K562 (cell line): ENCODE measurements at regions not wholly inside any gene's neighbourhood (a gene's known extent, or its start where the extent isn't known, plus 50 kb on each side); places are given as distances from the start of the nearest gene placed in this dataset.

Experiments used
- CREB3L1 ChIP-seq: fragments of 450-650 bp; IDR thresholded peaks from 2 replicates; pipeline ENCODE4 v1.6.1; 2014; ENCODE audit warnings: low read depth, mild to moderate bottlenecking, moderate library complexity, borderline replicate concordance
- FOSL1 ChIP-seq: fragments of 200-800 bp; sonication (Bioruptor generic); conservative IDR thresholded peaks from 2 replicates; pipeline ENCODE4 v1.6.1; 2016; ENCODE audit warnings: missing genetic modification characterization, missing compliant biosample characterization
- JUN ChIP-seq, 2 experiments: sonication (generic) in 1 of 2; formaldehyde crosslinking in 1 of 2; IDR thresholded peaks; 2 replicates each; pipeline versions ENCODE4 v1.6.1 to v1.8.0; 2012 to 2022; ENCODE audit warnings: borderline replicate concordance in 2 of 2, mild to moderate bottlenecking in 2 of 2, improper control_type of control experiment in 1 of 2, low read depth in 1 of 2, low read length in 1 of 2, missing genetic modification reagents in 1 of 2
- KAT8 ChIP-seq: fragments of 450-650 bp; IDR thresholded peaks from 2 replicates; pipeline ENCODE4 v1.6.1; 2016; ENCODE audit warnings: low read depth, mild to moderate bottlenecking
- KDM5B ChIP-seq: fragments of 200-600 bp; sonication (generic); IDR thresholded peaks from 2 replicates; pipeline ENCODE4 v1.6.1; 2012; ENCODE audit warnings: low read depth, mild to moderate bottlenecking, moderate library complexity, low read length, control low read depth, inconsistent platforms; ENCODE audit not compliant: insufficient replicate concordance
- KLF16 ChIP-seq: IDR thresholded peaks from 2 replicates; pipeline ENCODE4 v1.6.1; 2016; ENCODE audit warnings: antibody characterized with exemption
- NCOA2 ChIP-seq, 2 experiments: fragments of 450-650 bp; IDR thresholded peaks; 2 replicates each; pipeline ENCODE4 v1.6.1; 2018; ENCODE audit warnings: mild to moderate bottlenecking in 2 of 2, moderate library complexity in 1 of 2; ENCODE audit not compliant: partially characterized antibody in 2 of 2
- NFIX ChIP-seq: fragments of 250-450 bp; sonication (Bioruptor Pico); IDR thresholded peaks from 2 replicates; pipeline ENCODE4 v1.4.0; 2020; ENCODE audit warnings: low read depth, mild to moderate bottlenecking, moderate library complexity
- PTBP1 ChIP-seq: fragments of 200-400 bp; formaldehyde crosslinking; IDR thresholded peaks from 2 replicates; pipeline ENCODE4 v1.6.1; 2017; ENCODE audit warnings: low read depth, low read length
- RBM39 ChIP-seq: fragments of 200-400 bp; formaldehyde crosslinking; optimal IDR thresholded peaks from 2 replicates; pipeline ENCODE3; 2018; ENCODE audit warnings: low read depth, low read length
- REST ChIP-seq, 2 experiments: fragments of 450-650 bp; formaldehyde crosslinking in 1 of 2; IDR thresholded peaks; 2 replicates each; pipeline versions ENCODE4 v1.4.0 to v1.6.1; 2014 to 2020; ENCODE audit warnings: mild to moderate bottlenecking in 2 of 2, borderline replicate concordance in 1 of 2, low read depth in 1 of 2
- STAT5A ChIP-seq: IDR thresholded peaks from 2 replicates; pipeline ENCODE4 v1.6.1; 2012; ENCODE audit warnings: low read length, inconsistent platforms, borderline replicate concordance
- ZNF277 ChIP-seq: fragments of 250-450 bp; sonication (Bioruptor Pico); IDR thresholded peaks from 2 replicates; pipeline ENCODE4 v1.8.0; 2022; ENCODE audit warnings: inconsistent platforms, mild to moderate bottlenecking, moderate library complexity, borderline replicate concordance
- ZNF75A ChIP-seq: fragments of 450-650 bp; formaldehyde crosslinking; IDR thresholded peaks from 2 replicates; pipeline ENCODE4 v1.4.0; 2020; ENCODE audit warnings: mild to moderate bottlenecking
- TF ChIP-seq, protein P1 (sequence below): fragments of 250-450 bp; sonication (Bioruptor Pico); IDR thresholded peaks from 2 replicates; pipeline ENCODE4 v1.6.1; 2021; ENCODE audit warnings: mild to moderate bottlenecking

GRCh38 chr4:80143307-80143679 is 54.0 kb upstream of the PRDM8 start (continued):
- TF ChIP-seq REST (IDR thresholded peaks at IDR 0.05; ENCODE audit: borderline replicate concordance): peak; percentile 13; the same call in 1 of the 2 replicates
- TF ChIP-seq REST (CRISPR knock-in tag; IDR thresholded peaks at IDR 0.05; ENCODE audit: low read depth): no peak
- peak; percentile 32; the same call in 1 of the 2 replicates for TF ChIP-seq CREB3L1
- peak; percentile 86 to 90 for TF ChIP-seq NCOA2 (IDR thresholded peaks at IDR 0.05; ENCODE audit: partially characterized antibody in 2 of 2)
- no peak for TF ChIP-seq ZNF75A
- TF ChIP-seq PTBP1: no peak
- TF ChIP-seq RBM39: no peak
- no peak for TF ChIP-seq KAT8
- TF ChIP-seq, protein P1, sequence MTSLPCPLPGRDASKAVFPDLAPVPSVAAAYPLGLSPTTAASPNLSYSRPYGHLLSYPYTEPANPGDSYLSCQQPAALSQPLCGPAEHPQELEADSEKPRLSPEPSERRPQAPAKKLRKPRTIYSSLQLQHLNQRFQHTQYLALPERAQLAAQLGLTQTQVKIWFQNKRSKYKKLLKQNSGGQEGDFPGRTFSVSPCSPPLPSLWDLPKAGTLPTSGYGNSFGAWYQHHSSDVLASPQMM (CRISPR knock-in tag): no peak
- no peak for TF ChIP-seq KDM5B
- TF ChIP-seq KLF16: peak; percentile 98
- no peak for TF ChIP-seq NFIX (CRISPR knock-in tag)
- TF ChIP-seq JUN (IDR thresholded peaks at IDR 0.05; ENCODE audit: borderline replicate concordance, low read depth, low read length): 0 out of 2 replicates have a peak, but pooled peaks have one; percentile 35
- no peak for TF ChIP-seq JUN (CRISPR knock-in tag; IDR thresholded peaks at IDR 0.05; ENCODE audit: borderline replicate concordance)
- TF ChIP-seq STAT5A: peak; percentile 97
- no peak for TF ChIP-seq ZNF277
- TF ChIP-seq FOSL1 (tag): peak; percentile 89
